ENCODE measurements at regions not wholly inside any gene's neighbourhood (a gene's known extent, or its start where the extent isn't known, plus 50 kb on each side); places are given as distances from the start of the nearest gene placed in this dataset.

- intact Hi-C loops (cut with DNase I): no loop called here
- TF ChIP-seq CTCF (IDR thresholded peaks at IDR 0.05): no peak
- 76 to 95% (median 87%) methylated on average over 1 of the region's 1 CpG for WGBS, 3 donors
Observed at GRCh38 chr2:217027414-217027813, 167.6 kb upstream of the TNP1 start.

GRCh38 chr2:217026569-217026968 is 166.7 kb upstream of the TNP1 start:
- Histone ChIP-seq H3K4me3 (no peak overlapping the region), H3K27me3 (ENCODE audit: insufficient read depth in 3 of 3, low read length in 2 of 3) (no peaks in the 10 kb centered on the region), H3K27ac (no peak overlapping the region), H3K36me3 (ENCODE audit: insufficient read depth in 1 of 2, low read depth in 1 of 2) (no peaks in the 10 kb centered on the region), H3K9me3 (no peaks in the 10 kb centered on the region), H3K4me1 (no peaks in the 10 kb centered on the region)
- ATAC-seq (no peak), DNase-seq (no peak)
- WGBS, 3 donors: 83 to 91% (median 84%) methylated on average over 3 of the region's 3 CpGs
- intact Hi-C loops (cut with DNase I): no loop called here
- no peak for TF ChIP-seq CTCF (IDR thresholded peaks at IDR 0.05)

More at GRCh38 chr2:217027414-217027813, 167.6 kb upstream of the TNP1 start:
- H3K27ac ChIP-seq: no peak overlapping the region
- no peaks in the 10 kb centered on the region for H3K27me3 ChIP-seq (ENCODE audit: insufficient read depth in 3 of 3, low read length in 2 of 3)
- H3K4me1 ChIP-seq: no peaks in the 10 kb centered on the region
- H3K9me3 ChIP-seq: no peaks in the 10 kb centered on the region
- DNase-seq (no peak), ATAC-seq (no peak)
- H3K4me3 ChIP-seq: no peak overlapping the region
- no peaks in the 10 kb centered on the region for H3K36me3 ChIP-seq (ENCODE audit: insufficient read depth in 1 of 2, low read depth in 1 of 2)

- Histone ChIP-seq H3K9me3 (no peaks in the 10 kb centered on the region), H3K36me3 (ENCODE audit: insufficient read depth in 1 of 2, low read depth in 1 of 2) (no peaks in the 10 kb centered on the region), H3K27ac (no peak overlapping the region), H3K4me1 (no peaks in the 10 kb centered on the region), H3K4me3 (no peak overlapping the region), H3K27me3 (ENCODE audit: insufficient read depth in 3 of 3, low read length in 2 of 3) (no peaks in the 10 kb centered on the region)
- DNase-seq (no peak), ATAC-seq (no peak)
- WGBS, 3 donors: 70 to 79% (median 70%) methylated on average over 5 of the region's 5 CpGs
- intact Hi-C loops (cut with DNase I): no loop called here
- no peak for TF ChIP-seq CTCF (IDR thresholded peaks at IDR 0.05)
Observed at GRCh38 chr2:217026161-217026560, 166.3 kb upstream of the TNP1 start.

GRCh38 chr2:217023611-217024010 is 163.7 kb upstream of the TNP1 start:
- Histone ChIP-seq H3K4me3 (no peak overlapping the region), H3K4me1 (no peaks in the 10 kb centered on the region), H3K9me3 (no peaks in the 10 kb centered on the region), H3K36me3 (ENCODE audit: insufficient read depth in 1 of 2, low read depth in 1 of 2) (no peaks in the 10 kb centered on the region), H3K27me3 (ENCODE audit: insufficient read depth in 3 of 3, low read length in 2 of 3) (no peaks in the 10 kb centered on the region), H3K27ac (no peak overlapping the region)
- no peak for DNase-seq
- TF ChIP-seq CTCF (IDR thresholded peaks at IDR 0.05): no peak
- 72 to 78% (median 75%) methylated on average over 2 of the region's 2 CpGs for WGBS, 3 donors
- intact Hi-C loops (cut with DNase I): no loop called here
- ATAC-seq: no peak

GRCh38 chr2:217017456-217018252 is 157.8 kb upstream of the TNP1 start:
- intact Hi-C loops (cut with DNase I): no loop called here
- H3K27ac ChIP-seq: no peak overlapping the region
- no peak for TF ChIP-seq CTCF (IDR thresholded peaks at IDR 0.05)
- H3K36me3 ChIP-seq (ENCODE audit: insufficient read depth in 1 of 2, low read depth in 1 of 2): no peaks in the 10 kb centered on the region
- WGBS, 3 donors: 74 to 85% (median 84%) methylated on average over 9 of the region's 9 CpGs
- ATAC-seq (no peak), DNase-seq (no peak)
- no peaks in the 10 kb centered on the region for H3K4me1 ChIP-seq
- H3K9me3 ChIP-seq: no peaks in the 10 kb centered on the region
- no peak overlapping the region for H3K4me3 ChIP-seq
- no peaks in the 10 kb centered on the region for H3K27me3 ChIP-seq (ENCODE audit: insufficient read depth in 3 of 3, low read length in 2 of 3)

Data from psoas muscle (tissue), 7 donors.